ENCODE measurements at regions not wholly inside any gene's neighbourhood (a gene's known extent, or its start where the extent isn't known, plus 50 kb on each side); places are given as distances from the start of the nearest gene placed in this dataset.

DNA sequence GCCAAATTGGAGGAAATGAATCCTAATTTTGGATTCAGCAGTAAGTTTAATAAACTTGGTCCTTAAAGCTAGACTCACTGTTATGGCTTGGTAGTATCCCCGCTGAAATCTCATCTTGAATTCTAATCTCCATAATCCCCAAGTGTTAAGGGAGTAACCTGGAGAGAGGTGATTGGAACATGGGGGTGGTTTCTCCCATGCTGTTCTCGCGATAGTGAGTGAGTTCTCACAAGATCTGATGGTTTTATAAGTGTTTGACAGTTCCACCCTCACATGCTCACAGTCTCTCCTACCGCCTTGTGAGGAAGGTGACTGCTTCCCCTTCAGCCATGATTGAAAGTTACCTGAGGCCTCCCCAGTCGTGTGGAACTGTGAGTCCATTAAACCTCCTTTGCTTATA, 824.5 kb upstream of the WWC1 start:
- TF ChIP-seq, protein P1, sequence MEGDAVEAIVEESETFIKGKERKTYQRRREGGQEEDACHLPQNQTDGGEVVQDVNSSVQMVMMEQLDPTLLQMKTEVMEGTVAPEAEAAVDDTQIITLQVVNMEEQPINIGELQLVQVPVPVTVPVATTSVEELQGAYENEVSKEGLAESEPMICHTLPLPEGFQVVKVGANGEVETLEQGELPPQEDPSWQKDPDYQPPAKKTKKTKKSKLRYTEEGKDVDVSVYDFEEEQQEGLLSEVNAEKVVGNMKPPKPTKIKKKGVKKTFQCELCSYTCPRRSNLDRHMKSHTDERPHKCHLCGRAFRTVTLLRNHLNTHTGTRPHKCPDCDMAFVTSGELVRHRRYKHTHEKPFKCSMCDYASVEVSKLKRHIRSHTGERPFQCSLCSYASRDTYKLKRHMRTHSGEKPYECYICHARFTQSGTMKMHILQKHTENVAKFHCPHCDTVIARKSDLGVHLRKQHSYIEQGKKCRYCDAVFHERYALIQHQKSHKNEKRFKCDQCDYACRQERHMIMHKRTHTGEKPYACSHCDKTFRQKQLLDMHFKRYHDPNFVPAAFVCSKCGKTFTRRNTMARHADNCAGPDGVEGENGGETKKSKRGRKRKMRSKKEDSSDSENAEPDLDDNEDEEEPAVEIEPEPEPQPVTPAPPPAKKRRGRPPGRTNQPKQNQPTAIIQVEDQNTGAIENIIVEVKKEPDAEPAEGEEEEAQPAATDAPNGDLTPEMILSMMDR (IDR thresholded peaks at IDR 0.05): no peak
- TF ChIP-seq EZH2 (IDR thresholded peaks at IDR 0.05; ENCODE audit: borderline replicate concordance, insufficient read depth, low read depth, low read length, poor library complexity, severe bottlenecking): no peak
